ENCODE measurements at regions not wholly inside any gene's neighbourhood (a gene's known extent, or its start where the extent isn't known, plus 50 kb on each side); places are given as distances from the start of the nearest gene placed in this dataset.
"Not testable (repeated sequence)": the region's sequence is repeated elsewhere in the genome, so short reads cannot be mapped to it uniquely, and the experiment has no call there.

GRCh38 chr12:131559517-131560516 lies 151.1 kb upstream of the SFSWAP start:
- H3K27me3 ChIP-seq (ENCODE audit: control insufficient read depth in 3 of 3, insufficient read depth in 3 of 3, low read length in 2 of 3), result peaks cover 3 to 10% (median 4%) of the 10 kb centered on the region in 3 donors
- no peaks in the 10 kb centered on the region for H3K4me1 ChIP-seq (ENCODE audit: control insufficient read depth in 5 of 5, insufficient read depth in 5 of 5, low read length in 5 of 5)
- H3K27ac ChIP-seq (ENCODE audit: low read depth in 1 of 2, low read length in 1 of 2), result no peak overlapping the region
- DNase-seq (no peak), ATAC-seq (ENCODE audit: insufficient read depth, low FRiP score) (no peak)
- H3K36me3 ChIP-seq (ENCODE audit: control insufficient read depth in 4 of 4, insufficient read depth in 4 of 4, low read length in 4 of 4), result no peaks in the 10 kb centered on the region
- H3K9ac ChIP-seq (ENCODE audit: insufficient read depth in 1 of 2, low read length in 2 of 2), result no peak overlapping the region
- H3K4me3 ChIP-seq, result no peak overlapping the region
- 83 to 89% methylated on average over 15 to 16 of the region's 17 CpGs for WGBS, 2 donors
- H3K9me3 ChIP-seq (ENCODE audit: control insufficient read depth in 4 of 4, insufficient read depth in 3 of 4, low read length in 3 of 4), result no peaks in the 10 kb centered on the region
- no peak for TF ChIP-seq CTCF (IDR thresholded peaks at IDR 0.05; ENCODE audit: control extremely low read depth, extremely low read depth)

GRCh38 chr12:131561051-131561450 lies 149.8 kb upstream of the SFSWAP start:
- TF ChIP-seq CTCF (IDR thresholded peaks at IDR 0.05; ENCODE audit: control extremely low read depth, extremely low read depth), result no peak
- Histone ChIP-seq H3K9me3 (ENCODE audit: control insufficient read depth in 4 of 4, insufficient read depth in 3 of 4, low read length in 3 of 4) (no peaks in the 10 kb centered on the region), H3K4me1 (ENCODE audit: control insufficient read depth in 5 of 5, insufficient read depth in 5 of 5, low read length in 5 of 5) (peaks cover 0 to 2% (median 0%) of the 10 kb centered on the region in 5 donors), H3K9ac (ENCODE audit: insufficient read depth in 1 of 2, low read length in 2 of 2) (no peak overlapping the region), H3K27me3 (ENCODE audit: control insufficient read depth in 3 of 3, insufficient read depth in 3 of 3, low read length in 2 of 3) (peaks cover 4 to 19% (median 8%) of the 10 kb centered on the region in 3 donors), H3K36me3 (ENCODE audit: control insufficient read depth in 4 of 4, insufficient read depth in 4 of 4, low read length in 4 of 4) (no peaks in the 10 kb centered on the region), H3K27ac (ENCODE audit: low read depth in 1 of 2, low read length in 1 of 2) (no peak overlapping the region), H3K4me3 (no peak overlapping the region)
- no peak for ATAC-seq (ENCODE audit: insufficient read depth, low FRiP score)
- 60 to 81% methylated on average over 5 of the region's 5 CpGs for WGBS, 2 donors
- DNase-seq, result no peak

GRCh38 chr12:131561891-131562684 lies 148.8 kb upstream of the SFSWAP start:
- DNase-seq, result no peak
- H3K9ac ChIP-seq (ENCODE audit: insufficient read depth in 1 of 2, low read length in 2 of 2), result no peak overlapping the region
- no peak for ATAC-seq (ENCODE audit: insufficient read depth, low FRiP score)
- H3K27ac ChIP-seq (ENCODE audit: low read depth in 1 of 2, low read length in 1 of 2), result no peak overlapping the region
- peaks cover 0 to 2% (median 0%) of the 10 kb centered on the region in 5 donors for H3K4me1 ChIP-seq (ENCODE audit: control insufficient read depth in 5 of 5, insufficient read depth in 5 of 5, low read length in 5 of 5)
- peaks cover 4 to 23% (median 17%) of the 10 kb centered on the region in 3 donors for H3K27me3 ChIP-seq (ENCODE audit: control insufficient read depth in 3 of 3, insufficient read depth in 3 of 3, low read length in 2 of 3)
- H3K36me3 ChIP-seq (ENCODE audit: control insufficient read depth in 4 of 4, insufficient read depth in 4 of 4, low read length in 4 of 4), result no peaks in the 10 kb centered on the region
- H3K4me3 ChIP-seq, result no peak overlapping the region
- H3K9me3 ChIP-seq (ENCODE audit: control insufficient read depth in 4 of 4, insufficient read depth in 3 of 4, low read length in 3 of 4), result no peaks in the 10 kb centered on the region
- 74 to 83% methylated on average over 9 of the region's 9 CpGs for WGBS, 2 donors
- TF ChIP-seq CTCF (IDR thresholded peaks at IDR 0.05; ENCODE audit: control extremely low read depth, extremely low read depth), result no peak

- H3K27ac ChIP-seq (ENCODE audit: low read depth in 1 of 2, low read length in 1 of 2); H3K4me1 ChIP-seq (ENCODE audit: control insufficient read depth in 5 of 5, insufficient read depth in 5 of 5, low read length in 5 of 5); H3K9me3 ChIP-seq (ENCODE audit: control insufficient read depth in 4 of 4, insufficient read depth in 3 of 4, low read length in 3 of 4); ATAC-seq (ENCODE audit: insufficient read depth, low FRiP score); DNase-seq; H3K4me3 ChIP-seq; H3K9ac ChIP-seq (ENCODE audit: insufficient read depth in 1 of 2, low read length in 2 of 2); H3K36me3 ChIP-seq (ENCODE audit: control insufficient read depth in 4 of 4, insufficient read depth in 4 of 4, low read length in 4 of 4): not testable (repeated sequence)
- H3K27me3 ChIP-seq (ENCODE audit: control insufficient read depth in 3 of 3, insufficient read depth in 3 of 3, low read length in 2 of 3), result peaks cover 4 to 40% (median 22%) of the 10 kb centered on the region in 3 donors
- 27 to 40% methylated on average over 11 to 12 of the region's 12 CpGs for WGBS, 2 donors
These were observed 146.7 kb upstream of the SFSWAP start for GRCh38 chr12:131564138-131564727.
